Activated CD4-positive, alpha-beta memory T cell treated with anti-CD3 and anti-CD28 coated beads for 36 hours (primary cell): ENCODE measurements at regions not wholly inside any gene's neighbourhood (a gene's known extent, or its start where the extent isn't known, plus 50 kb on each side); places are given as distances from the start of the nearest gene placed in this dataset.

Experiments
- CTCF ChIA-PET: fragments of 350-600 bp; sonication (Branson Sonifier 250); formaldehyde crosslinking; loops from one replicate; lab custom pipeline; 2021; ENCODE audit warnings: antibody characterized with exemption, inconsistent platforms; lab: Charles Lee
- POLR2A ChIA-PET: fragments of 350-600 bp; sonication (Branson Sonifier 250); formaldehyde crosslinking; loops from one replicate; lab custom pipeline; 2021; ENCODE audit warnings: antibody characterized with exemption; lab: Charles Lee
- DNase-seq: peaks from one replicate; pipeline ENCODE4 v3.0.0-alpha.2; 2020
- H3K27ac Mint-ChIP-seq: one replicate; pipeline ENCODE4 v1.8.0; 2021; ENCODE audit warnings: mixed read lengths
- H3K27me3 Mint-ChIP-seq: one replicate; pipeline ENCODE4 v1.8.0; 2021; ENCODE audit warnings: mixed read lengths
- H3K36me3 Mint-ChIP-seq: one replicate; pipeline ENCODE4 v1.8.0; 2021; ENCODE audit warnings: mixed read lengths
- H3K4me1 Mint-ChIP-seq: one replicate; pipeline ENCODE4 v1.8.0; 2021; ENCODE audit warnings: low read depth, mixed read lengths
- H3K4me3 Mint-ChIP-seq: one replicate; pipeline ENCODE4 v1.8.0; 2021; ENCODE audit warnings: mild to moderate bottlenecking, mixed read lengths
- H3K9me3 Mint-ChIP-seq: one replicate; pipeline ENCODE4 v1.8.0; 2021; ENCODE audit warnings: mixed read lengths
- intact Hi-C: fragments of 100-400 bp; cut with micrococcal nuclease; formaldehyde crosslinking; loops from one replicate; pipeline ENCODE4 v1.15.1; 2023

GRCh38 chr7:46205478-46205877 is 284.4 kb upstream of the IGFBP3 start:
- no peak for DNase-seq
- H3K4me1 Mint-ChIP-seq, result peaks cover 19% of the 10 kb centered on the region
- intact Hi-C loops, result loop anchor here (5.0 kb wide), 1 partner anchor 283 kb away; the partner anchor contains the start of gene IGFBP3
- H3K36me3 Mint-ChIP-seq, result no peaks in the 10 kb centered on the region
- H3K27me3 Mint-ChIP-seq, result no peaks in the 10 kb centered on the region
- H3K4me3 Mint-ChIP-seq, result no peak overlapping the region
- ChIA-PET CTCF (no interaction called here), POLR2A (no interaction called here)
- H3K27ac Mint-ChIP-seq, result no peak overlapping the region
- H3K9me3 Mint-ChIP-seq, result no peaks in the 10 kb centered on the region

GRCh38 chr7:46203926-46204325 is 282.9 kb upstream of the IGFBP3 start:
- Mint-ChIP-seq H3K36me3 (no peaks in the 10 kb centered on the region), H3K27ac (no peak overlapping the region), H3K4me3 (no peak overlapping the region), H3K9me3 (no peaks in the 10 kb centered on the region), H3K27me3 (no peaks in the 10 kb centered on the region), H3K4me1 (peaks cover 19% of the 10 kb centered on the region)
- ChIA-PET POLR2A (no interaction called here), CTCF (no interaction called here)
- intact Hi-C loops, result no loop called here
- DNase-seq, result no peak

GRCh38 chr7:46202379-46202778 is 281.3 kb upstream of the IGFBP3 start:
- no peak for DNase-seq
- Mint-ChIP-seq H3K27ac (no peak overlapping the region), H3K4me3 (no peak overlapping the region), H3K27me3 (no peaks in the 10 kb centered on the region), H3K9me3 (no peaks in the 10 kb centered on the region), H3K36me3 (no peaks in the 10 kb centered on the region), H3K4me1 (peaks cover 19% of the 10 kb centered on the region)
- intact Hi-C loops, result no loop called here
- CTCF ChIA-PET, result no interaction called here
- POLR2A ChIA-PET, result no interaction called here

- H3K36me3 Mint-ChIP-seq, result no peaks in the 10 kb centered on the region
- ChIA-PET CTCF (no interaction called here), POLR2A (no interaction called here)
- no peak overlapping the region for H3K27ac Mint-ChIP-seq
- no peaks in the 10 kb centered on the region for H3K27me3 Mint-ChIP-seq
- DNase-seq, result no peak
- peaks cover 19% of the 10 kb centered on the region for H3K4me1 Mint-ChIP-seq
- intact Hi-C loops, result no loop called here
- no peak overlapping the region for H3K4me3 Mint-ChIP-seq
- H3K9me3 Mint-ChIP-seq, result no peaks in the 10 kb centered on the region
Measured at GRCh38 chr7:46201961-46202360, 280.9 kb upstream of the IGFBP3 start.

GRCh38 chr7:46198701-46199100 is 277.6 kb upstream of the IGFBP3 start:
- ChIA-PET POLR2A (no interaction called here), CTCF (no interaction called here)
- H3K4me1 Mint-ChIP-seq, result no peaks in the 10 kb centered on the region
- intact Hi-C loops, result no loop called here
- no peak for DNase-seq
- H3K27ac Mint-ChIP-seq, result no peak overlapping the region
- no peaks in the 10 kb centered on the region for H3K9me3 Mint-ChIP-seq
- no peaks in the 10 kb centered on the region for H3K36me3 Mint-ChIP-seq
- H3K27me3 Mint-ChIP-seq, result no peaks in the 10 kb centered on the region
- H3K4me3 Mint-ChIP-seq, result no peak overlapping the region

- H3K27ac Mint-ChIP-seq, result no peak overlapping the region
- no peaks in the 10 kb centered on the region for H3K9me3 Mint-ChIP-seq
- DNase-seq, result no peak
- no peaks in the 10 kb centered on the region for H3K36me3 Mint-ChIP-seq
- no peaks in the 10 kb centered on the region for H3K4me1 Mint-ChIP-seq
- H3K4me3 Mint-ChIP-seq, result no peak overlapping the region
- POLR2A ChIA-PET, result no interaction called here
- CTCF ChIA-PET, result no interaction called here
- no peaks in the 10 kb centered on the region for H3K27me3 Mint-ChIP-seq
- intact Hi-C loops, result no loop called here
Measured at GRCh38 chr7:46197785-46198540, 276.9 kb upstream of the IGFBP3 start.

- no peaks in the 10 kb centered on the region for H3K36me3 Mint-ChIP-seq
- H3K27ac Mint-ChIP-seq, result no peak overlapping the region
- H3K9me3 Mint-ChIP-seq, result no peaks in the 10 kb centered on the region
- CTCF ChIA-PET, result no interaction called here
- POLR2A ChIA-PET, result no interaction called here
- intact Hi-C loops, result no loop called here
- H3K4me3 Mint-ChIP-seq, result no peak overlapping the region
- H3K27me3 Mint-ChIP-seq, result no peaks in the 10 kb centered on the region
- H3K4me1 Mint-ChIP-seq, result no peaks in the 10 kb centered on the region
- DNase-seq, result no peak
Measured at GRCh38 chr7:46195934-46196333, 274.9 kb upstream of the IGFBP3 start.

GRCh38 chr7:46192271-46192670 is 271.2 kb upstream of the IGFBP3 start:
- DNase-seq, result no peak
- H3K4me1 Mint-ChIP-seq, result no peaks in the 10 kb centered on the region
- H3K36me3 Mint-ChIP-seq, result no peaks in the 10 kb centered on the region
- CTCF ChIA-PET, result no interaction called here
- intact Hi-C loops, result no loop called here
- H3K27me3 Mint-ChIP-seq, result no peaks in the 10 kb centered on the region
- no peaks in the 10 kb centered on the region for H3K9me3 Mint-ChIP-seq
- H3K4me3 Mint-ChIP-seq, result no peak overlapping the region
- H3K27ac Mint-ChIP-seq, result no peak overlapping the region
- POLR2A ChIA-PET, result no interaction called here

GRCh38 chr7:46191776-46192175 is 270.7 kb upstream of the IGFBP3 start:
- no peaks in the 10 kb centered on the region for H3K27me3 Mint-ChIP-seq
- H3K36me3 Mint-ChIP-seq, result no peaks in the 10 kb centered on the region
- no peak overlapping the region for H3K27ac Mint-ChIP-seq
- ChIA-PET POLR2A (no interaction called here), CTCF (no interaction called here)
- intact Hi-C loops, result no loop called here
- no peak overlapping the region for H3K4me3 Mint-ChIP-seq
- no peaks in the 10 kb centered on the region for H3K4me1 Mint-ChIP-seq
- DNase-seq, result no peak
- H3K9me3 Mint-ChIP-seq, result no peaks in the 10 kb centered on the region

GRCh38 chr7:46191296-46191695 is 270.2 kb upstream of the IGFBP3 start:
- Mint-ChIP-seq H3K4me1 (no peaks in the 10 kb centered on the region), H3K36me3 (no peaks in the 10 kb centered on the region), H3K9me3 (no peaks in the 10 kb centered on the region), H3K4me3 (no peak overlapping the region), H3K27me3 (no peaks in the 10 kb centered on the region), H3K27ac (no peak overlapping the region)
- CTCF ChIA-PET, result no interaction called here
- POLR2A ChIA-PET, result no interaction called here
- DNase-seq, result no peak
- intact Hi-C loops, result no loop called here

GRCh38 chr7:46189255-46189790 is 268.3 kb upstream of the IGFBP3 start:
- POLR2A ChIA-PET, result no interaction called here
- DNase-seq, result no peak
- no peak overlapping the region for H3K27ac Mint-ChIP-seq
- H3K4me1 Mint-ChIP-seq, result no peaks in the 10 kb centered on the region
- H3K27me3 Mint-ChIP-seq, result no peaks in the 10 kb centered on the region
- CTCF ChIA-PET, result no interaction called here
- no peaks in the 10 kb centered on the region for H3K9me3 Mint-ChIP-seq
- H3K36me3 Mint-ChIP-seq, result no peaks in the 10 kb centered on the region
- intact Hi-C loops, result no loop called here
- no peak overlapping the region for H3K4me3 Mint-ChIP-seq

- H3K27me3 Mint-ChIP-seq, result no peaks in the 10 kb centered on the region
- H3K9me3 Mint-ChIP-seq, result peaks cover 10% of the 10 kb centered on the region
- no peak overlapping the region for H3K4me3 Mint-ChIP-seq
- no peaks in the 10 kb centered on the region for H3K36me3 Mint-ChIP-seq
- no peak for DNase-seq
- H3K27ac Mint-ChIP-seq, result no peak overlapping the region
- CTCF ChIA-PET, result no interaction called here
- intact Hi-C loops, result no loop called here
- H3K4me1 Mint-ChIP-seq, result no peaks in the 10 kb centered on the region
- POLR2A ChIA-PET, result no interaction called here
Measured at GRCh38 chr7:46186131-46186530, 265.1 kb upstream of the IGFBP3 start.

GRCh38 chr7:46179061-46179610 is 258.1 kb upstream of the IGFBP3 start:
- CTCF ChIA-PET, result no interaction called here
- peaks cover 15% of the 10 kb centered on the region for H3K9me3 Mint-ChIP-seq

More at GRCh38 chr7:46179061-46179610, 258.1 kb upstream of the IGFBP3 start:
- Mint-ChIP-seq H3K36me3 (no peaks in the 10 kb centered on the region), H3K27ac (no peak overlapping the region), H3K27me3 (no peaks in the 10 kb centered on the region), H3K4me3 (no peak overlapping the region), H3K4me1 (no peaks in the 10 kb centered on the region)
- intact Hi-C loops, result no loop called here
- POLR2A ChIA-PET, result no interaction called here
- no peak for DNase-seq
